Activated T-helper 9 cell treated with anti-CD3 and anti-CD28 coated beads, Interleukin-2, amount 50 U/mL, for 16 hours (primary cell): ENCODE measurements at regions not wholly inside any gene's neighbourhood (a gene's known extent, or its start where the extent isn't known, plus 50 kb on each side); places are given as distances from the start of the nearest gene placed in this dataset.
A peak's percentile ranks its signal among the peaks of the same experiment; 100 is the strongest.
"Not testable (repeated sequence)": the region's sequence is repeated elsewhere in the genome, so short reads cannot be mapped to it uniquely, and the experiment has no call there.

Experiments
- DNase-seq: peaks from one replicate; pipeline ENCODE4 v3.0.0-alpha.2; 2020; ENCODE audit warnings: low read depth

DNA sequence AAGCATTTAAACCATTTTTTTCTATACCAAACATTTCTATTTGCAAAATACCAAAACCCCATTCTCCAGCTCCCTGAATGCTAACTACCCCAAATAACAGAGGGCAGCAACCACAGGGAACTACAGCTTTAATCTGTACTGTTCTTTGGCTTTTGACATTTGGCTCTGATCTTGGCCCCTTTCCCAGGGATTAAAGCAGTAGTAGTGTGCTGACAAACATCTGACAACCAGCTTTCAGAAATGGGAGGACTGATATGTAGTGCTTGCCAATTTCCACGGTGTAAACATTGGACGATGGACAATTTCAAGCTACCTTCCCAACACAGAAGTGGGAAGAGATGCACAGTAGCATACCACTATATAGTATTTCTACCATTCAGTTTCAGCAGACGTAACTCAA, 88.4 kb upstream of the TEAD1 start:
- no peak for DNase-seq

GRCh38 chr11:12587333-12587991, 86.8 kb upstream of the TEAD1 start:
- DNase-seq: no peak

DNA sequence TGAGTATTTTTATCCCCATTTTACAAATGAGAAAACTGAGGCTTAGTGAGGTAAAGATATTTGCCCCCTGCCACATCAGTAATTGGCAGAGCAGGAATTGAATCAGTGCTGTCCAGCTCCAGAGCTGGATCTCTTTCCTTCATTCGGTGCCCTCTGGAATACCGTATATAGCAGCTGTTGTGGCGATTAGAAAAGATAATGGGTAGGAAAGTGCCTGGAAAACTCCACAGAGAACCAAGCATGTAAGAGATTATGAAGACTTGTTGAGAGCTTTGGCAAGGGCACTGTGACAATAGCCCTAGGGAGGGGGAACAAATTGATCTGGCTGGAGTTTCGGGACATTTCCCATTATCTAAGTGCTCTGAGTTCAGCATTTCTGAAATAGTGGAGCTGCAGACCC, 82.5 kb upstream of the TEAD1 start:
- no peak for DNase-seq

GRCh38 chr11:12592283-12592682, 81.9 kb upstream of the TEAD1 start:
- no peak for DNase-seq

GRCh38 chr11:12595089-12595847, 79.0 kb upstream of the TEAD1 start:
- not testable (repeated sequence) for DNase-seq

GRCh38 chr11:12598330-12599256, 75.6 kb upstream of the TEAD1 start:
- no peak for DNase-seq

- peak; percentile 12 for DNase-seq
These were observed 74.6 kb upstream of the TEAD1 start for GRCh38 chr11:12599408-12600143.

GRCh38 chr11:12600829-12601228, 73.4 kb upstream of the TEAD1 start:
- DNase-seq: no peak

- no peak for DNase-seq
These were observed 71.8 kb upstream of the TEAD1 start for GRCh38 chr11:12602421-12602820.

GRCh38 chr11:12603143-12604088, 70.8 kb upstream of the TEAD1 start:
- DNase-seq: no peak

DNA sequence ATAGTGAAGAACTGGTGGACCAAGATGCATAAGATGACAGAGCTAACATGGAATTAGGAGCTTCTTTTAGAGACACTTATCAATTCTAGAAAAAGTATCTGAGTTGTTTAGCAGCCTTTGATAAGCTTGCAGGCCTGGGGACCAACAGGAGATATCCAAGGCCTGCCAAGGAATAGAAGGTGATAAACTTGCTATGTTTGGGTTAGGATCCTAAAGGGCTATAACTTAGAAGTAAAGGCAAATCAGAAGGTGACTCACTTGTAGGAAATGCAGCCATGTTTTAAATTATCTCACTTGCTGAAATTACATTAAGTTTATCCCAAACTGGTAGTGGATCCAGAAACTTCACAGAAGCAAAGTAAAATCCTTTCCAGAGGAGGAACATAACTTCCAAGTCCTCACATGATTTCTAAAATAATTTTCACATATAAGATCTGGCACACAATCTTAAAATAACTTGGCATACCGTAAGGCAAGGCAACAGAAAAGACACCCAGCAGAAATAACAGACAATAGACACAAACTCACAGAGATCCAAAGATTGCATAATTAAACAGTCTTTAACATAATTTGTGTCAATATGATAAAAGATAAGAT, 69.6 kb upstream of the TEAD1 start:
- no peak for DNase-seq

DNA sequence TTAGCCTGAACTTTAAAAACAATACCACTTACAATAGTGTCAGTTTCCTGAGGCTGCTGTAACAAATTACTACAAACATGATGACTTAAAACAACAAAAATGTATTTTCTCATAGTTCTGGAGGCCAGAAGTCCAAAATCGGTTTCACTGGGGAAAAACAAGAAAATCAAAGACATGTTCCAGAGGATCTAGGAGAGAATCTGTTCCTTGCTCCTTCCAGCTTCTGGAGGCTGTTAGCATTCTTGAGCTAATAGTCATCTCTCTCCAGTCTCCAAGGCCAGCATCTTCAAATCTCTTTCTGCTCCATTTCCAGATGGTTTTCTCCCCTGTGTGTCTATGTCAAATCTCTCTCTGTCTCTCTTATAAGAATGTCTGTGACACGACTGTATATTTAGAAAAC, 67.6 kb upstream of the TEAD1 start:
- no peak for DNase-seq

DNA sequence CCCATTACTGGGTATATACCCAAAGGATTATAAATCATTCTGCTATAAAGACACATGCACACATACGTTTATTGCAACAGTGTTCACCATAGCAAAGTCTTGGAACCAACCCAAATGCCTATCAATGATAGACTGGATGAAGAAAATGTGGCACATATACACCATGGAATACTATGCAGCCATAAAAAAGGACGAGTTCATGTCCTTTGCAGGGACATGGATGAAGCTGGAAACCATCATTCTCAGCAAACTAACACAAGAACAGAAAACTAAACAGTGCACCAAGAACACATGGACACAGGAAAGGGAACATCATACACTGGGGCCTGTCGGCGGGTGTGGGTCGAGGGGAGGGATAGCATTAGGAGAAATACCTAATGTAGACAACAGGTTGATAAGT, 65.5 kb upstream of the TEAD1 start:
- not testable (repeated sequence) for DNase-seq

- no peak for DNase-seq
These were observed 62.9 kb upstream of the TEAD1 start for GRCh38 chr11:12611352-12611751.

GRCh38 chr11:12617632-12618031, 56.6 kb upstream of the TEAD1 start:
- DNase-seq: no peak

DNA sequence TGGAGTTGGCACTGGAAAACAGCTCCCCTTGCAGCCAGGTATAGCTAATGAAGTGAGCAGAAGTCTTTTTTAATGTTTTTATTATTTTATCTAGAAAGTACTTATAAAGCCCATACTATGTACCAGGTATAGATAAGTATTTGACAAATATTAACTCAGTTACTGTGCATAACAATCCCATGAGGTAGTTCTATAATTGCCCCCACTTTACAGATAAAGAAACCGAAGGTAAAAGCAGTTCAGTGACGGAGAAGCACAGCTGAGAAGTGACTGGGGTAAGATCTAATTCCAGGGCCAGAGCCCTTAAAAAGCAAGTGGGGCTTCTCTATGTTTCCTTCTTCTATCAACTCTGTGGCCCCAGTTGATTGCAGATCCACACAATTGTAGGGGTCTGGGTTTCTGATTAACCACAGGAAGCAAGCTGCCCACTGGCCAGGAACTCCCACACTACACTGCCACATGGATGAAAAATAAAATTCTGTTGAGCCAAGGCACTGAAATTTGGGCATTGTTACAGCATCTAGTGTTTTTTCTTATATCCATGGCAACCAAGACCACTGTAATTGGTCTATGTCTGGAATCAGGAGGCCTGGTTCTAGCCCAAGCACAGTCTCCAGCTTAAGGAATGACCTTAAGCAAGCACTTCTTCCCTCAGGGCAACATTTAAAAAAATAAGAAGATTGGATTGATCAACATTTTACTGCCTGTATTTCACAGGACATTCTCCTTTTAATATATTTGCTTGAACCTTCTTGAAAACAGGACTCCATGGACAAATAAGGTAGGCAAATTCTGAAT, 55.3 kb upstream of the TEAD1 start:
- no peak for DNase-seq

GRCh38 chr11:12623869-12624268, 50.4 kb upstream of the TEAD1 start:
- no peak for DNase-seq
